Keratinocyte (primary cell): ENCODE measurements at regions not wholly inside any gene's neighbourhood (a gene's known extent, or its start where the extent isn't known, plus 50 kb on each side); places are given as distances from the start of the nearest gene placed in this dataset.

Experiments used
- DNase-seq: peaks from one replicate; pipeline ENCODE4 v3.0.0-alpha.2; 2011; ENCODE audit warnings: low read depth, missing footprints, low spot score
- FAIRE-seq: peaks from 2 replicates; lab custom pipeline; 2011; peaks lifted over from hg19 to GRCh38; lab: Jason Lieb, UNC
- H2AFZ ChIP-seq: 2 replicates; pipeline ENCODE4 v1.6.0; 2012; ENCODE audit warnings: low read length, control low read depth, inconsistent platforms; ENCODE audit not compliant: control insufficient read depth
- H3K27ac ChIP-seq: 2 replicates; pipeline ENCODE4 v1.5.1; 2011; ENCODE audit warnings: low read length; ENCODE audit not compliant: control insufficient read depth, insufficient read depth
- H3K27me3 ChIP-seq: 3 replicates; pipeline ENCODE4 v1.6.0; 2011; ENCODE audit warnings: low read length; ENCODE audit not compliant: control insufficient read depth, insufficient read depth; ENCODE audit errors: extremely low read depth
- H3K36me3 ChIP-seq, 2 experiments: 2 replicates in 1 of 2; 3 replicates in 1 of 2; pipeline ENCODE4 v1.5.1; 2011; ENCODE audit warnings: low read length in 2 of 2, mild to moderate bottlenecking in 1 of 2; ENCODE audit not compliant: control insufficient read depth in 2 of 2, insufficient read depth in 2 of 2; ENCODE audit errors: extremely low read depth in 1 of 2
- H3K4me1 ChIP-seq: 3 replicates; pipeline ENCODE4 v1.5.1; 2011; ENCODE audit warnings: low read length; ENCODE audit not compliant: control insufficient read depth, insufficient read depth; ENCODE audit errors: extremely low read depth
- H3K4me2 ChIP-seq: 3 replicates; pipeline ENCODE4 v1.6.0; 2011; ENCODE audit warnings: low read depth, low read length; ENCODE audit not compliant: control insufficient read depth, insufficient read depth; ENCODE audit errors: extremely low read depth
- H3K4me3 ChIP-seq, 3 experiments: fragments of 200-600 bp in 1 of 3; sonication (generic) in 1 of 3; 2 replicates in 2 of 3; 3 replicates in 1 of 3; pipeline ENCODE4 v1.5.1; 2011 to 2016; ENCODE audit warnings: low read length in 3 of 3, mild to moderate bottlenecking in 3 of 3, control low read depth in 2 of 3, inconsistent platforms in 1 of 3, low read depth in 1 of 3, mixed read lengths in 1 of 3, mixed run types in 1 of 3, moderate library complexity in 1 of 3; ENCODE audit not compliant: control insufficient read depth in 2 of 3, insufficient read depth in 2 of 3; ENCODE audit errors: extremely low read depth in 1 of 3
- H3K79me2 ChIP-seq: 2 replicates; pipeline ENCODE4 v1.6.0; 2012; ENCODE audit warnings: low read length; ENCODE audit not compliant: control insufficient read depth, insufficient read depth
- H3K9ac ChIP-seq: 3 replicates; pipeline ENCODE4 v1.6.0; 2011; ENCODE audit warnings: low read length; ENCODE audit not compliant: control insufficient read depth, insufficient read depth; ENCODE audit errors: extremely low read depth
- H3K9me1 ChIP-seq: 3 replicates; pipeline ENCODE4 v1.6.0; 2011; ENCODE audit warnings: low read length; ENCODE audit not compliant: control insufficient read depth, insufficient read depth; ENCODE audit errors: extremely low read depth
- H3K9me3 ChIP-seq: 2 replicates; pipeline ENCODE4 v1.5.1; 2012; ENCODE audit warnings: low read depth, low read length; ENCODE audit not compliant: control insufficient read depth
- H4K20me1 ChIP-seq: 3 replicates; pipeline ENCODE4 v1.6.0; 2011; ENCODE audit warnings: low read length; ENCODE audit not compliant: control insufficient read depth, insufficient read depth; ENCODE audit errors: extremely low read depth
- CTCF ChIP-seq, 3 experiments: IDR thresholded peaks in 1 of 3; conservative IDR thresholded peaks in 1 of 3; optimal IDR thresholded peaks in 1 of 3; 2 replicates in 2 of 3; 3 replicates in 1 of 3; pipeline versions ENCODE3 to v1.5.1; 2011; ENCODE audit warnings: low read length in 3 of 3, mild to moderate bottlenecking in 3 of 3, moderate library complexity in 2 of 3, control low read depth in 1 of 3, inconsistent platforms in 1 of 3; ENCODE audit not compliant: insufficient read depth in 2 of 3; ENCODE audit errors: extremely low read depth in 1 of 3
- EZH2 ChIP-seq: IDR thresholded peaks from one replicate; pipeline ENCODE4 v1.6.1; 2012; ENCODE audit warnings: inconsistent platforms, mild to moderate bottlenecking, low read length, moderate library complexity
- dilution Hi-C: fragments of 300-500 bp; cut with MboI; formaldehyde crosslinking; loops from one replicate; pipeline ENCODE4 v1.7.0; 2020; ENCODE audit warnings: low sequenced_read_pairs; ENCODE audit not compliant: extremely low pct_ligation_motif_present

DNA sequence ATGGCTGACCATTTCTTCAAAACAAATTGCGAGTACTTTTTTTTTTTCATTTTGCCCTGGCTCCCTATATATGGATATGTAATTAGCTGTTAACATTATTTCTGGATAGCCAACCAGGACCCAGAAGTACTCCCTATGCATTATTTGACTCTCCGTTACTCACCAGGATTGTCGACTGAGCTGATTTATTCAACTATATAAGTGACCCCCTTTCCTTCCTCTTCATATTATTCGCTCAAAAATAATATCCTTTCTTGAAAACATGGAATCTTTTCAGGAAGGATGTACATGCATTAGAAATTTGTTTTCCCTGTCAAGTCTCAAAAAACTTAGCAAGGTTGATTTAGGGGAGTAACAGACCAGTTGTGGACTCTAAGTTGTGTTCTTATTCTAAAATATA, 114.1 kb upstream of the KLHL4 start:
- FAIRE-seq (no peak), DNase-seq (no peak)
- Histone ChIP-seq H3K27ac (no peak overlapping the region), H4K20me1 (no peaks in the 10 kb centered on the region), H3K9me3 (no peaks in the 10 kb centered on the region), H2AFZ (no peak overlapping the region), H3K4me2 (no peak overlapping the region), H3K36me3 (no peaks in the 10 kb centered on the region), H3K9me1 (no peaks in the 10 kb centered on the region), H3K27me3 (no peaks in the 10 kb centered on the region), H3K9ac (no peak overlapping the region), H3K4me1 (no peaks in the 10 kb centered on the region), H3K4me3 (no peak overlapping the region), H3K79me2 (no peaks in the 10 kb centered on the region)
- TF ChIP-seq CTCF (optimal IDR thresholded peaks at IDR 0.05 in 1 of 3, IDR thresholded peaks at IDR 0.05 in 1 of 3, conservative IDR thresholded peaks at IDR 0.05 in 1 of 3; ENCODE audit: extremely low read depth in 1 of 3, insufficient read depth in 2 of 3, low read length in 3 of 3) (no peak), EZH2 (no peak)
- dilution Hi-C loops, result no loop called here

GRCh38 chrX:87409113-87409841, 108.3 kb upstream of the KLHL4 start:
- Histone ChIP-seq H3K79me2 (no peaks in the 10 kb centered on the region), H3K4me1 (no peaks in the 10 kb centered on the region), H3K27ac (no peak overlapping the region), H3K9me3 (no peaks in the 10 kb centered on the region), H3K9me1 (no peaks in the 10 kb centered on the region), H4K20me1 (no peaks in the 10 kb centered on the region), H3K4me3 (no peak overlapping the region), H3K27me3 (no peaks in the 10 kb centered on the region), H2AFZ (no peak overlapping the region), H3K4me2 (no peak overlapping the region), H3K36me3 (no peaks in the 10 kb centered on the region), H3K9ac (no peak overlapping the region)
- FAIRE-seq (no peak), DNase-seq (no peak)
- TF ChIP-seq CTCF (optimal IDR thresholded peaks at IDR 0.05 in 1 of 3, IDR thresholded peaks at IDR 0.05 in 1 of 3, conservative IDR thresholded peaks at IDR 0.05 in 1 of 3; ENCODE audit: extremely low read depth in 1 of 3, insufficient read depth in 2 of 3, low read length in 3 of 3), result no peak
- no peak for TF ChIP-seq EZH2
- dilution Hi-C loops, result no loop called here
